Medulla oblongata (tissue), 1 donor: ENCODE measurements at regions not wholly inside any gene's neighbourhood (a gene's known extent, or its start where the extent isn't known, plus 50 kb on each side); places are given as distances from the start of the nearest gene placed in this dataset.

Source experiments
- DNase-seq: peaks from one replicate; pipeline ENCODE4 v3.0.0-alpha.2; 2015; ENCODE audit errors: extremely low spot score

DNA sequence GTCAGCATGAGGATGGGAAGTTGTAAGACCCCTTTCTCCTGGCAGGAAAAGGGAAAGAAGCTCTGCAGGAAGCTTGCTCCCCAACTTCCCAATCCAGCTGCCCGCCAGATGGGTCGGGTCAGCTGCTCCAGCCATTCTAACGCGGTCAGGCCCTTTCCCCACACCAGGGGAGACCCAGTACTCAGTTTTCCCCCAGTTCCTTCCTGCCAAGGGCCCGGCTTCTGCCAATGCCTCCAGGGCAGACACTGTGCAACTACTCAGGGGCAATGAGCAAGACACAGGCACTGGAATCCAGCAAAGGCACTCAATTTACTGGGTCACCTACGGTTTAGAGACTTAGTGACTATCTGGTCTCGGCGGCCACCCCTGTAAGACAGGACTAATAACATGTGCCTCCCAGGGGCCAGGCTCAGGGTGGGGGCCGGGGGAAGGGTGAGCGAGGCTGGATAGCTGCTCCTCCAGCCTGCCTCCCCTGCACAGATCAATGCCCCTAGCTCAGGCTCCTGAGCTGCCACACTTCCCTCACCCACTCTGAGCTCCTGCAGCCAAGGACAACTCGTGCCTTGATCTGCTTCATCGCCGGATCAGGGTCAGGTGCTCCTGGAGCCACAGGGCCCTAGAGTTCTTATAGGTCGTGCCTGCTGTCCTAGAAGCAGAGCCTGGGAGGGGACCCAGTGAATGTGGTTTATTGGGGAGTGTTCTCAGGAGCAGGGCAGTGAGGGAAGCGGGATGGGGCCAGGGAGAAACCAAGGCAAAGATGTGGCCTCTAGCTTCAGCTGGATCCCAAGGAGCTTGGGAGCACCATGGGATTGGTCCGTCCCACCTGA, 171.1 kb downstream of the ZFP36L2 start:
- no peak for DNase-seq

DNA sequence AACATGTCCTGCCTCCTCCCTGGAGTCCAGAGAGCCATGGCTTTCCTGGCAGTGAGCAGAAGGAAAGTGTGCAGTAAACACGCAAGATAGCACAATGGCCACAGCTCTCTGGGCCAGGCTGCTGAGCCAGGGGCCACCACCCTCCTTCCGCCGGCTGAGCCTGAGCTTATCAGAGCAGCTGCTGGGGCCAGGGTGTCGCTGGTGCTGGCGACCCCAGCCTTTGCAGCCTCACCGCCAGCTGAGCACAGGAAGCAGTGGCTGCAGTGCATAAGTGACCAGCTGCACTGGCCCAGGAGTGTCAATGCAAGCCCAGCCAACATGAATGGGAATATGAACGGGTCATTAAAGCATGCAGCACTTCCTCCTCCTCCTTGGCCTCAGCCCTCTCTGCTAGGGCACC, 172.0 kb downstream of the ZFP36L2 start:
- no peak for DNase-seq

DNA sequence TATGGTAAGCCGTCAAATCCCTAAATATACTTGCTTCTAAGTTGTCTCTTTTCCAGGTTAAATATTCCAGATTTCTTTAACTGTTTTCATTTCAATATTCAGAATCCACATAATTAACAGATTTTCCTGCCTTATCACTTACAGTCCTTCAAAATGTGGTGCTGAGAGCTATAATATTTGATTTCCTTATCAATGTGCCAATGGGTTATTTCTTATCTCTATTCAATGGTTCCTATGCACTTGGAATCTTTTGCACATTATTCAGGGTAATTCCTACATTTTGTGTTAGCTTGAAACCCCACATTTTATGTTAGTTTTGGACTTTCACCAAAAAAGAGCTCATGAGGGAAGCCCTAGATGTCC, 173.5 kb downstream of the ZFP36L2 start:
- DNase-seq, result no peak

DNA sequence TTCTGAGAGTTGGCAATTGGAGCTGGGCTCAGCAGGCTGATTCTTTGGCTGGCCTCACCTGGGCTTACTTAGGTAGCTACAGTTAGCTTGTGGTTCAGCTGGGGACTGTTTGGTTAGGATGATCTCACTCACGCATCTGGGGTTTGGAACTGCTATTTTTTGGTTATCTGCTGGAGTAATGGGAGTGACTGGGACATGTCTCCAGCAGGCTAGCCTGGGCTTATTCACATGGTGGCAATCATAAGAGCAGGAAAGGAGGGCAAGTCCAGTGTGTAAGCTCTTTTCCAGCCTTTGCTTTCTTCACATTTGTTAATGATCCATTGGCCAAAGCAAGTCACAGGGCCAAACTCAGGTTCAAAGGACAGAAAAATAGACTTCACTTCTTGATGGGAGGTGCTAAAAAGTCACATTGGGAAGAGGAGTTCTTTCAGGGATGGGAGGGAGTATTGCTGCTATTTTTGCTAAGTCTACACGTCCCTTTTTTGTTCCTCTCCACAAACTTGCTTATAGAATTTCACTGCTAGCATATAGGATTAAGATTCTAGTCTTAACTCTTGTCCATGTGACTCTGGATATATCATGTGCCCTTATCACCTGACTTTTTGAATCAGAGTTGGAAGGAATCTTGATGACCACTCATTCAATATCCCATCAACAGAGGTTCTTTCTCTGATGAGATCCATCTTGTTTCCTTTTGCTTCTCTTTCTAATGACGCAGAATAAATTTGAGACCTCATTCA, 174.0 kb downstream of the ZFP36L2 start:
- DNase-seq, result no peak

DNA sequence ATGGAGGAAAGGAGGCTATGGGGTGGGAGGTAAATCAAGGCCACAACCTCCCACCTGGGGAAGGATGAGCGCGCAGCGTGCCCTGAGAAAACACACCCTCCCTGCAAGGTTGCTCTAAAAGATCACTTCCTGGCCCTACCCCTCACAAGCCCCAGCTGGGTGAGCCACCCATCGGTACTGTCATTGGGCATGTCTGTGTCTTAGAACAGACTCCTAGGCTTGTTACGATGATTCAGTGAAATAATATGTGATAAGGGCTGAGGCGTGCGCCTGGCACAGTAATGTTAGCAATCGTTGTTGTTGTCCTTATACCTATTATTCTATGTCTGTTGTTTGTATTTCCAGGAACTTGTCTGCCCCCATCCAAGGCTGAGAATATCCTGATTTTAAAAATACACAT, 175.1 kb downstream of the ZFP36L2 start:
- DNase-seq, result no peak

DNA sequence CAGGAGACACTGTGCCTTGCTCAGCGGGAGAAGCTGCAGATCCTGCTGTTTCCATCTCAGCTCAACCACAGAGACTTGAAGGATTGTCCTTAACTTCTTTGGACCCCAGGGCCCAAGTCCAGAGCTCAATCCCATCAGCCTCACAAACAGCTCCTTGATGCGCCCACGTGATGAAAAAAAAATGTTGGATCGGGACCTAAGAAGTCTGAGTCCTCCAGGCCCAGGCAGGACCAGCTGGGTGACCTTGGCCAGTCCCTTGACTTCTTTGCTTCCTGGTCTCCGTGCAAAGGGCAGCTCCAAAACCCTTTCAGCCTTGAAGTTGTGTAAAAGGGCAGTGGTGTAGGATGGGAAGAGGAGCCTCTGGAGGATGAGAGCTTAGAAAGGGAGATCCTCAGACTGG, 175.5 kb downstream of the ZFP36L2 start:
- DNase-seq, result no peak

DNA sequence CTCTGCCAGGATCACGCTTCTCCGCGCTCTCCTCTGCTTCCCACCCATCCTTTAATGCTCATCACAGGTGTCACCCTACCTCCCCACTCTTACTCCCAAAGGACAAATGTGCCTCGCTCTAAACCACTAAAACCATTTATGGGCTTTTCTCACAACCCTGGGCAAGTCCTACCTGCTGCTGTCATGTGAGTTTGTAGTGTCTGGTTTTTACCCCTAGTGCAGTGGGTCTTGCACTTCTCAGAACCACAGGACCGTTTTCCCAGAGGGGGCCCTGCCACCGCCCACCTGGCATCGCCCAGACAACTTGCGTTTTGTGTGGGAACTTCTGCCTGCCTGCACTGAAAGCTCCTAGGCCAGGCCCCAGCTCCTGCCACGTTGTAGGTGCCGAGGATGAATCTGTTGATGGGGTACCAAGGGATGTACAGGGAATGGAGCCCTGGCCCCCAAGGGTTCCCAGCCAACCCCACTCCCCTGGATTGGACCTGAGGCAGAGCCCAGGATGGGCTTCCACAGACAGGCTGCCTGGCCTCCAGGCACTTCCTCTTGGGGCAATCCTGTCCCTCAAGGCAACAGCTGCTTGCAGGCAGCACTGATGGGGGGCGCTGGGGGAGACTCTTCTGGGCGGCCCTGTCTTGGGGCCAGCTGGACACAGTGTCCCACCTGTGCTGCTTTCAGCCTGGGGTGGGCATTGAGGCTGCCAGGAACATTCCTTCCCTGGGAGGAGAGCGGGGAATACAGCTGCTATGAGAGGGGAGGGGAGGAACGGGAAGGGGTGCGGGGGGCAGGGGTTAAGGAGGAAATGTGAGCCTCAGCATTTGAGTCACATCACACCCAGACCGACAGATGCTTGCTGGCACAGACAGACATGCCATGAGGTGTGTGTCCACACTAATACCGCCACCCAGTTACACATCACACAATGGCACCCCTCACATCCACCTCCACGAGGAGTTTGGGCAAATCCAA, 176.3 kb downstream of the ZFP36L2 start:
- DNase-seq, result no peak

DNA sequence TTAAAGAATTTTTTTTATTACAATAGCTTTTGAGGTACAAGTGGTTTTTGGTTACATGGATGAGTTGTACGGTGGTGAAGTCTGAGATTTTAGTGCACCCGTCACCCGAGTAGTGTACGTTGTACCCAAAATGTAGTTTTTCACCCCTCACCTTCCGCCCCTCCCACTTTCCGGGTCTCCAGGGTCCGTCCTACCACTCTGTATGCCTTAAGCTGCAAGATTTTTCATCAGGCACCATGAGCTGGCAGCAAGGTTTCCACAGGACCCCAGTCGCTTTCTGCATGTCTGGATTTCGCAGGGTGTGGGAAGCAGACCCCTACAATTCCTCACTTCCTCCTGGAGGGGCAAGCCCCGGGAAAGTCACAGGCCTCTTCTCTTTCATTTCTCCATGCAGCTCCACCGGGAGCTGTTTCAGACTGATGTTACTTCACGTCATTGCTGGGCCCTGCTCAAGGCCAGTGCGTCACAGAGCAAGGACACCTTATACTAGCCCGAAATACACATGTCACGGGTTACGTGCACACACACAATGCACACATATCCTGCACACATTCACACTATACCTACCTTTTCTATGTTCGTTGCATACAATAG, 179.1 kb downstream of the ZFP36L2 start:
- no peak for DNase-seq

DNA sequence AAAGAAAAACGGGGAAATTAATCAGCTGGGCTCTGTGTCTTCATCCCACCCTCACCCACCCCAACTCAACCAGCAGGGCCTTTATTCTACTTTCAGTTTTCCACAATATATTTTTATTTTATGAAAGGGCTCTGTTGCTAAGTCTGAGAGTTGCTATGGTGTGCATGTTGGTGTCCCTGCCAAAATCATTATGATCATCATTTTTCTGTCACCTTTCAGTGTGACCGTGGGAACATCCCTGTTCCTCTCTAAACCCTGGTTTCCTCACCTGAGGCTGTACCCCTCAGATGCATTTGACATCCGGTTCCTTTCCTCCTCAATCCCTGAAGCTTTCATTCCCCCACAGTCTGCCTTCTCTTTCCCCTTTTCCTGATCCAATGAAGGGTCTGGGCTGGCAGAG, 180.5 kb downstream of the ZFP36L2 start:
- DNase-seq, result no peak

DNA sequence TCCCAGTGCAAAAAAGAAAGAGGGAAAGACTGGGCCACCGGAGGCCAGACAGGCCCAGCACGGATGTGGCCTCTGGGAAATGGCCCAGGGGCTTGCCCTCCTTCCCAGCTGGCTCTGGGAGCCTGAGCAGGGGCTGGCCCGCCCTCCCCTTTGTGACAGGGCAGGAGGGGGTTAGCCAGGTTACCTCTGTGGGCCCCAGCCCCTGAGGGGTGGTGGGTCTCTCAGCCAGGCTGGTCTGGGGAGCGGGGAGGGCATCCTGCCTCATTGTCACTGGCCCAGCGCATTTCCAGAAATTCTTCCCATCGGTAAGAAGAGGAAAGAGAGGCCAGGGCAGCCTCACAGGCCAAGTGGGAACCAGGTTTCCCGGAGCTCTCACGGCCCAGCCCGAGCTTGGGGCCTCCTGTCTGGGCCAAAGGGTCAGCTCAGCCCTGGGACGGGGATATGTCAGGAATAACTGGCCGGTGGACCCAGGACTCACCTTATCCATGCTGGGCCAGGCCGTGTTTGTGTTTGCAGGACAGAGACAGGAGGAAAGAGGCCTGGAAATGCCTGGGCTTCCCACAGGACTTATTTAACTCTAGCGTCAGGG, 182.2 kb downstream of the ZFP36L2 start:
- DNase-seq, result no peak

DNA sequence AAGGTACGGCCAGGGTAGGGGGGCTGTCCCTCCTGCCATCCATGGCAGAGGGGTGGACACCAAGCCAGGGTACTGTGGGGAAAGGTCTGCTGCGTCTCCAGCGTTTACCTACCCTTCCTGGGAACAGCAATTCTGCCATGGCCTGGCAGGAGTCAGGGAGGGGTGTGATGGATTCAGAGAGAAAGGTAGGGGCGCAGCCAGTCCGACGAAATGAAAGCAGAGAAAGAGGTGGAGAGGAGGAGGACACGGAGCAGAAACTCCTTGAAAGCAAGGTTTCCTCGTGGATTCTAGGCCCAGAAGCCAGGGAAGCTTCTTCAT, 182.9 kb downstream of the ZFP36L2 start:
- DNase-seq, result no peak

DNA sequence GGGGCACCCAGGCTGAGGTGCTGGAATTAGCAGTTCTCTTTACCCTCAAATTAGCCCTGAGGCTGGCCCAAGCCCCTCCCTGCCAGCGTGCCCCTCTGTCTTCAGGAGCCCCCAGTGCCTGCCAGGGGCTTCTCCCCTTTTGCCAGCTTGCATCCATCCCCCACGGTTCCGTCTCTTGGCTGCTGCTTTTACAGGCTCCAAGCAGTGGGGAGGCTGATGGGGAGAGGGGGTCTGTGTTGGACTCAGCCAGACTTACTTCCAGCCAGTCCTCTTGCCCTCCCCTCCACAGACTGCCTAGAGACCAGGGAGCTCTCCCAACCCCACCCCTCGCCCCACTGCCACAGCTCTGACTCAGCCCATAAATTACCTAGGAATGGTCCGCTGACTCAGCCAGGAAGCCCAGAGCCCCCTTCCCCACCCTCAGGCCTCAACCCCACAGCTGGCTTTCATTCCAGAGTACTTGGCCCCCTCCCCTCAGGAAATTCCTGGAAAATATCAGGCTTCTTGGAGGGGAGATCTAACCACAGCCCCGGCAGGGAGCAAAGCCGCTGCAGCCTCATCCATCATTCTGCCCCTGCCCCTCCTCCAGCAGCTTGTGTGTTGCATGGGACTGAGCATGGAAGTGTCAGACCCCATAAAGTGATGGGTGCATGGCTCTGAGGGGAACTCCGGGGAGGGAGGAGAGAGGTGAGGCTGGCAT, 184.6 kb downstream of the ZFP36L2 start:
- DNase-seq, result no peak

DNA sequence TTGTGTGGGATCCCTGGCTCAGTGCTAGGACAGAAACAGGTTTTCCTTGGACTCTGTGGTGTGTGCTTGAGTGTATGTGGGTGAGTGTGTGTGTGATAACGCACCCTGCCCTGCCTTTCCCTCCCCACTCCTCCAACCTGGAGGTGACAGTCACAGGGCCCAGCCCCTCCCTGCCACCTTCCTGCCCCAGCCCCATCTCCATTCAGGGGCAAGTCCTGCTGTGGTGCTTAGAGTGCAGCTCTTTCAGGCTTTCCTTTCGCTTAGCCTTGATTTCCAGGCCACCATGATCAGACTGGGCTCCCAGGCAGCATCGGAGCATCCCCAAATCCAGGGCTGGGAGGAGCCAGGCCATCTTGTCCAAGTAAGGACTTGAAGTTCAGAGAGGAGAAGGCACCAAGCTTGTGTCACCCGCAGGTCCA, 185.2 kb downstream of the ZFP36L2 start:
- no peak for DNase-seq

DNA sequence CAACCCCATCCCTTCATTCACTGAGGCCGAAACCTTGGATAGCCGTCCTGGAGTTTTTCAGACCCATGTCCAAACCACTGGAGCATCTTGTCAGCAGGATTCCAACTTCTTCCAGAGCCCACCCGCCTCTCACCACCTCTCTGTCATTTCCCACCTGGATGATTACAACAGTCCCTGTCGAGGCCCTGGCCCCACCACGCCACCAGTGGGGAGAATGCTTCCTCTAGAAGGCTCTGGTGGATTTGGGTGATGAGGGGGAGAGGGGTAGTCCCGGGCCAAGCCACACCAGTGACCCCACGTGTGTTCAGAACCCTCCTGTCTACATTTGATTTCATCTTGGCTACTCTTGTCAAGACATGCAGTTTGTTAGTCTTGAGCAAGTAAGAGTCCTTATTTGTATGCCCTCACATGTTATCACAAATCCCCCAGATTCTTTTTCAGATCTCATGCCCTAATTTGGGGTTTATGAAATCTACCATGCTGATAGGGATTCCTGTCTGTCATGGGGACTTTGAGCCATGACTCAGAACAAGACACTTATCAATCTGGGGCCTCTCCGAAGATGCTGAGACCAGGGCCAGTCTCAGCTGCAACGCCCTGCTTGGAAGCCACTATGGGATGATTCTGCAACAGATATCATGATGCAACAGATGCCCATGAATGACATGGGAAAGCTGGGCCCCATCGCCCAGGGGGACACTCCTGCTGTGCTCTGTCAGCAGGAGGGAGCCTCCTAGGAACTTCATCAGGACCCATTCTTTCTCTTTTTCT, 186.1 kb downstream of the ZFP36L2 start:
- DNase-seq, result no peak

DNA sequence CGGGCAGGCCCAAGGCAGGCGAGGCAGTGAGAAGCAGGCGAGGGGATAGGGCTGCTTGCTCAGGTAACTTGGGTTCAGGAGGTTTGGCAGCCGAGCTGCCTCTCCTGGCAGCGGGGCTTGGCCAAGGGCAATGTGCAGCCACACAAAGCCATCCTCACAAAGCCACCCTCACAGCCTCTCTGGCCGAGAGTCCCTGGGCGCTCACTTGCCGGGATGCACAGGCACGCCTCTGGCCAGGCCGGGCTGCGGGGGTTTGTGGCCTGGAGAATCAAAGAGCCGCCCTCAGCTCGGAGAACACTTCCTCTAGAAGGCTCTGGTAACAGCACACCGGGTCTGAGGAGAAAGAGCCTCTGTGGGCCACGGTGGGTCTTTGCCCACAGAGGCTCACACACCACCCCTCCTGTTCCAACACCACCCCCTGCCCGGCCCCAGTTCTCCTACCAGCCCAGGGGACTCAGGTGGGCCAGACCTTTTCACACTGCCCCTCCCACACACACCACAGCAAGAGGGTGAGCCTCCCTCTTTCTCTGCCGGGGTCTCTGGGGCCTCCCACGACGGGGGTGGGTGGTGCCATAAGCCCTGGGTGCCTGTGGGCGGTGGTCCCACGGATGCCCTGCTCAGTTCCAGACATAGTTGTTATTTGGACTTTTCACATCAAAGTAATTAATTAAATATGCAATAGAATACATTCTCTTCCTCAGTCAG, 186.9 kb downstream of the ZFP36L2 start:
- DNase-seq, result peak; percentile 62

DNA sequence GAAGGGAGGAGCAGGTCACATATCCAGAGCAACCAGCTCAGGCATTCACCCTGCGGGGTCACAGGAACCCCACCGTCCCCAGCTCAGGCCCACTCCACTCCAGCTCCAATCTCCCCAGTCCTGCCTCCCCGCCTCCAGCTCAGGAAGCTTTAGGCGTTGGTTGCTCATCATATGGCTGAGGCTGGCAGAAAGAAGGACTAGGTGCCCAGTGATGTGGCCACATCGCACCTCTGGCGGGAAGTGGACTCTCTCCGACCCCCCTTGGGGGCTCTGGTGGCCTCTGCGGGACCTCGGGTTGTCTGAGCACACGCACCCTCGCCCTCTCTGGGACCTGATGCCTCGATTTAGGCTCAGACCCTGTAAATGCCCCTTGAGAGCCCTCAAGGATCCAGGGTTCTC, 187.7 kb downstream of the ZFP36L2 start:
- no peak for DNase-seq

DNA sequence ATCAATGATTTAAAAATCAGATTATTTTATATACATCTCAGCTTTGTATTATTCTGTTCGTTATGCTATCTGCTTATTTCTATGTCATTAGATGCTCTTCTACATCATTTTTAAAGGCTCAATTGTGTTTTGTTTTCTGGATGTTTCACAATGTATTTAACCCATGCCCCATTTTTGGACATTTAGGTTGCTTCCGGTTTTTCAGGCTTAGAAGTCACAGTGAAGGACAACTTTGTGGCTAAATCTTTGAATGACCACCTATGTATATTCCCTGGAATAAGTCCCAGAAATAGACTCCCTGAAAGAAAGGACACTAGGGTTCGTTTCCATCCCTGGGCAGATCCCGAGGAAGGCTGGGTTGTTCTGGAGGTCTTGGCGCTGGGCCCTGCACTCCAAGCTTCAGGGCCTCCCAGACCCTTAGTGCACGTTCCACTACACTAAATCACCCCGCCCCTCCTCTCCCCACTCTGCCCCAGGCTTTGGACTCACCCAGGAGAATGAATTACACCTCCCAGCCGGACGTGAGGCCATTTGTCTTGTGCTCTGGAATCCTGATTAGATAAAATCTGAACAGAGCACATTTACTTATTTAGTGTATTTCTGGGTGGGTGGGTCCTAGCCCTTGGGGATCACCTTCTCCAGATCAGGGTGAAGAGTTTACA, 188.2 kb downstream of the ZFP36L2 start:
- no peak for DNase-seq

DNA sequence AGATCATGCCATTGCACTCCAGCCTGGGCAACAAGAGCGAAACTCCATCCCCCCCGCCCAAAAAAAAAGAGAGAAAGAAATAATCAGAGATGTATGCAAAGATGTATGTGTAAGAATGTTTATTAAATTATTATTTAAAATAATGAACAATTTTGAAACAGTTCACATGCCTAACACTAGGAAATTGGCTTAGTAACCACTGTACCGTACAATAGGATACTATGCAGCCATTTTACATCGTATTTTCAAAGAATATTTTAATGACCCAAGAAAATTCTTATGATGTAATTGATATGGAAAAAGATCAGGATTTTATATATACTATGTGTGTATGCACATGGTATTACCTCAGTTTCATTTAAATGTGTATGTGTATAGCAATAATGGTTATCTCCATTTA, 190.5 kb downstream of the ZFP36L2 start:
- no peak for DNase-seq

DNA sequence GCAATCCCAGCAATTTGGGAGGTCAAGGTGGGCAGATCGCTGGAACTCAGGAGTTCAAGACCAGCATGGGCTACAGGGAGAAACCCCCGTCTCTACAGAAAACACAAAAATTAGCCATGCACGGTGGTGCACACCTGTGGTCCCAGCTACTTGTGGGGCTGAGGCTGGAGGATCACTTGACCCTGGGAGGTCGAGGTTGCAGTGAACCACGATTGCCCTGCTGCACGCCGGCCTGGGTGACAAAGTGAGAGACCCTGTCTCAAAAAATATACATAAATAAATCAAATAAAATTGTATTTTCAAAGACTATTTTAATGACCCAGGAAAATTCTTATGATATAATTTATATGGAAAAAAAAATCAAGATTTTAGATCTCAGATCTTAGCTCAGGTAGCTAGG, 191.5 kb downstream of the ZFP36L2 start:
- DNase-seq, result no peak
